ENCODE measurements at regions not wholly inside any gene's neighbourhood (a gene's known extent, or its start where the extent isn't known, plus 50 kb on each side); places are given as distances from the start of the nearest gene placed in this dataset.

GRCh38 chr3:166522017-166522416 lies 684.8 kb upstream of the BCHE start:
- no peaks in the 10 kb centered on the region for H3K9me3 ChIP-seq (ENCODE audit: low read length)
- no peaks in the 10 kb centered on the region for H4K20me1 ChIP-seq (ENCODE audit: insufficient read depth)
- H3K27me3 ChIP-seq (ENCODE audit: insufficient read depth, low read depth, low read length) = no peaks in the 10 kb centered on the region
- TF ChIP-seq TAF1 (IDR thresholded peaks at IDR 0.05; ENCODE audit: low read depth) (no peak), EP300 (conservative IDR thresholded peaks at IDR 0.05; ENCODE audit: poor library complexity, severe bottlenecking) (no peak)
- H3K79me2 ChIP-seq (replicated peaks; ENCODE audit: insufficient read depth, low read length) = no peaks in the 10 kb centered on the region
- H3K4me3 ChIP-seq (ENCODE audit: low read length) = no peak overlapping the region
- H3K36me3 ChIP-seq (ENCODE audit: insufficient read depth, low read length) = no peaks in the 10 kb centered on the region
- no peak overlapping the region for H3K27ac ChIP-seq (ENCODE audit: low read length)
- H3K9ac ChIP-seq (ENCODE audit: low read length) = no peak overlapping the region
- no peaks in the 10 kb centered on the region for H3F3A ChIP-seq (ENCODE audit: insufficient read depth, low read length, poor library complexity, severe bottlenecking)
- no peaks in the 10 kb centered on the region for H3K9me2 ChIP-seq (ENCODE audit: insufficient read depth, low read length)
- no peak overlapping the region for H2AFZ ChIP-seq (ENCODE audit: low read depth, low read length)
- no peak overlapping the region for H3K4me2 ChIP-seq (ENCODE audit: low read length)

- Histone ChIP-seq H3K9ac (ENCODE audit: low read length) (no peak overlapping the region), H3K27me3 (ENCODE audit: insufficient read depth, low read depth, low read length) (no peaks in the 10 kb centered on the region), H3K4me2 (ENCODE audit: low read length) (no peak overlapping the region), H3K79me2 (replicated peaks; ENCODE audit: insufficient read depth, low read length) (no peaks in the 10 kb centered on the region), H3K36me3 (ENCODE audit: insufficient read depth, low read length) (no peaks in the 10 kb centered on the region), H3K4me3 (ENCODE audit: low read length) (no peak overlapping the region), H3F3A (ENCODE audit: insufficient read depth, low read length, poor library complexity, severe bottlenecking) (no peaks in the 10 kb centered on the region), H2AFZ (ENCODE audit: low read depth, low read length) (no peak overlapping the region), H3K9me2 (ENCODE audit: insufficient read depth, low read length) (no peaks in the 10 kb centered on the region), H3K9me3 (ENCODE audit: low read length) (no peaks in the 10 kb centered on the region), H4K20me1 (ENCODE audit: insufficient read depth) (no peaks in the 10 kb centered on the region), H3K27ac (ENCODE audit: low read length) (no peak overlapping the region)
- no peak for TF ChIP-seq CTCF (IDR thresholded peaks at IDR 0.05; ENCODE audit: poor library complexity, severe bottlenecking)
- TF ChIP-seq EP300 (conservative IDR thresholded peaks at IDR 0.05; ENCODE audit: poor library complexity, severe bottlenecking) = no peak
- TF ChIP-seq POLR2AphosphoS5 (IDR thresholded peaks at IDR 0.05) = no peak
- no peak for TF ChIP-seq REST (IDR thresholded peaks at IDR 0.05; ENCODE audit: borderline replicate concordance)
- no peak for TF ChIP-seq RAD21 (conservative IDR thresholded peaks at IDR 0.05)
- TF ChIP-seq MXI1 (conservative IDR thresholded peaks at IDR 0.05; ENCODE audit: poor library complexity, severe bottlenecking) = no peak
- TF ChIP-seq EZH2 (IDR thresholded peaks at IDR 0.05; ENCODE audit: borderline replicate concordance, insufficient read depth, low read length, poor library complexity, severe bottlenecking) = no peak
- TF ChIP-seq SMC3 (conservative IDR thresholded peaks at IDR 0.05; ENCODE audit: poor library complexity) = no peak
- TF ChIP-seq TAF1 (IDR thresholded peaks at IDR 0.05; ENCODE audit: low read depth) = no peak
These were observed 682.2 kb upstream of the BCHE start for GRCh38 chr3:166519443-166519842.

- Histone ChIP-seq H3K4me3 (ENCODE audit: low read length) (no peak overlapping the region), H2AFZ (ENCODE audit: low read depth, low read length) (no peak overlapping the region), H3K36me3 (ENCODE audit: insufficient read depth, low read length) (no peaks in the 10 kb centered on the region)
These were observed 680.8 kb upstream of the BCHE start for GRCh38 chr3:166518040-166518439.

More at GRCh38 chr3:166518040-166518439, 680.8 kb upstream of the BCHE start:
- no peaks in the 10 kb centered on the region for H3K9me3 ChIP-seq (ENCODE audit: low read length)
- no peaks in the 10 kb centered on the region for H3F3A ChIP-seq (ENCODE audit: insufficient read depth, low read length, poor library complexity, severe bottlenecking)
- no peaks in the 10 kb centered on the region for H3K79me2 ChIP-seq (replicated peaks; ENCODE audit: insufficient read depth, low read length)
- no peak overlapping the region for H3K4me2 ChIP-seq (ENCODE audit: low read length)
- TF ChIP-seq MXI1 (conservative IDR thresholded peaks at IDR 0.05; ENCODE audit: poor library complexity, severe bottlenecking) = no peak
- H3K9ac ChIP-seq (ENCODE audit: low read length) = no peak overlapping the region
- no peak overlapping the region for H3K27ac ChIP-seq (ENCODE audit: low read length)
- no peaks in the 10 kb centered on the region for H4K20me1 ChIP-seq (ENCODE audit: insufficient read depth)
- H3K27me3 ChIP-seq (ENCODE audit: insufficient read depth, low read depth, low read length) = no peaks in the 10 kb centered on the region
- H3K9me2 ChIP-seq (ENCODE audit: insufficient read depth, low read length) = no peaks in the 10 kb centered on the region

Measured in neural cell (in vitro differentiated cells).